Activated naive CD8-positive, alpha-beta T cell treated with anti-CD3 and anti-CD28 coated beads, Interleukin-2, amount 50 U/mL, for 24 hours (primary cell): ENCODE measurements at regions not wholly inside any gene's neighbourhood (a gene's known extent, or its start where the extent isn't known, plus 50 kb on each side); places are given as distances from the start of the nearest gene placed in this dataset.
A peak's percentile ranks its signal among the peaks of the same experiment; 100 is the strongest.
"Not testable (repeated sequence)": the region's sequence is repeated elsewhere in the genome, so short reads cannot be mapped to it uniquely, and the experiment has no call there.

Source experiments
- ATAC-seq: fragments of 150-1000 bp; cut with Tn5 transposase; one replicate; pipeline ENCODE4 v1.10.0; 2021
- DNase-seq: peaks from one replicate; pipeline ENCODE4 v3.0.0; 2021
- H3K27ac Mint-ChIP-seq: one replicate; pipeline ENCODE4 v1.8.0; 2021; ENCODE audit warnings: mild to moderate bottlenecking, mixed read lengths
- H3K27me3 Mint-ChIP-seq: one replicate; pipeline ENCODE4 v1.8.0; 2021; ENCODE audit warnings: mixed read lengths
- H3K36me3 Mint-ChIP-seq: one replicate; pipeline ENCODE4 v1.8.0; 2021; ENCODE audit warnings: low read depth, mixed read lengths
- H3K4me1 Mint-ChIP-seq: one replicate; pipeline ENCODE4 v1.8.0; 2021; ENCODE audit warnings: mixed read lengths
- H3K4me3 Mint-ChIP-seq: one replicate; pipeline ENCODE4 v1.8.0; 2021; ENCODE audit warnings: mild to moderate bottlenecking, moderate library complexity, mixed read lengths
- H3K9me3 Mint-ChIP-seq: one replicate; pipeline ENCODE4 v1.8.0; 2021; ENCODE audit warnings: mixed read lengths

DNA sequence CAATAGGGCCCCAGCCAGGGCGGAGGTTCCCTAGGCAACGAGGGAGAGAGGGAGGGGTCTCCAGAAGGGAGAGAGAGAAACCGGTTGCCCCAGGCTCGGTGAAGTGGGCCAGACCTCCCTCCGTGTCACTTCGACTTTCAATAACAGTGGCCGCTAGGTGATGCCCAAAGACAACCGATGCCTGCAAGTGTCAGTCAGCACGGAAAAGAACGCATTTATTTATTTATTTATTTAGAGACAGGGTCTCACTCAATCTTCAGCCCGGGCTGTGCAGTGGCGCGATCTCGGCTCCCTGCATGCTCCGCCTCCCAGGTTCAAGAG is 1504.1 kb upstream of the DEFB115 start:
- not testable (repeated sequence) for H3K4me1 Mint-ChIP-seq, H3K27ac Mint-ChIP-seq, H3K27me3 Mint-ChIP-seq, ATAC-seq, H3K4me3 Mint-ChIP-seq, DNase-seq, H3K36me3 Mint-ChIP-seq
- H3K9me3 Mint-ChIP-seq, result peaks cover 36% of the 10 kb centered on the region

DNA sequence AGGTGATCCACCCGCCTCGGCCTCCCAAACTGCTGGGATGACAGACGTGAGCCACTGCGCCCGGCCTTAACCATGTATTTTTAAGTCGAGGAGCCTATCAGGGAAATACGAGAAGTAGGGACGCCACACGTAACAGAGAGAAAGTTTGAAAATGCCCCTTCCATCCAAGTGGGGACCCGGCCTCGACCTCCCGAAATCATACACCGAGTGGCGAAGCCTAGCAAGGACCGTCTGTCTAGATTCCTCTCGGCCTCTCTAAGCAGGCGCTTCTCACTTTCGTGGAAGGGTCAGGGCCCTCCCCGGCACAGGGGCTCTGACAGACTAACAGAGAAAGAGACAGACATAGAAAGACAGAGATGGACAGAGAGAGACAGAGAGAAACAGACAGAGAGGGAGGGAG is 1503.6 kb upstream of the DEFB115 start:
- H3K9me3 Mint-ChIP-seq, result peaks cover 36% of the 10 kb centered on the region
- DNase-seq, H3K27me3 Mint-ChIP-seq, H3K27ac Mint-ChIP-seq, ATAC-seq, H3K4me1 Mint-ChIP-seq, H3K36me3 Mint-ChIP-seq, H3K4me3 Mint-ChIP-seq: not testable (repeated sequence)

DNA sequence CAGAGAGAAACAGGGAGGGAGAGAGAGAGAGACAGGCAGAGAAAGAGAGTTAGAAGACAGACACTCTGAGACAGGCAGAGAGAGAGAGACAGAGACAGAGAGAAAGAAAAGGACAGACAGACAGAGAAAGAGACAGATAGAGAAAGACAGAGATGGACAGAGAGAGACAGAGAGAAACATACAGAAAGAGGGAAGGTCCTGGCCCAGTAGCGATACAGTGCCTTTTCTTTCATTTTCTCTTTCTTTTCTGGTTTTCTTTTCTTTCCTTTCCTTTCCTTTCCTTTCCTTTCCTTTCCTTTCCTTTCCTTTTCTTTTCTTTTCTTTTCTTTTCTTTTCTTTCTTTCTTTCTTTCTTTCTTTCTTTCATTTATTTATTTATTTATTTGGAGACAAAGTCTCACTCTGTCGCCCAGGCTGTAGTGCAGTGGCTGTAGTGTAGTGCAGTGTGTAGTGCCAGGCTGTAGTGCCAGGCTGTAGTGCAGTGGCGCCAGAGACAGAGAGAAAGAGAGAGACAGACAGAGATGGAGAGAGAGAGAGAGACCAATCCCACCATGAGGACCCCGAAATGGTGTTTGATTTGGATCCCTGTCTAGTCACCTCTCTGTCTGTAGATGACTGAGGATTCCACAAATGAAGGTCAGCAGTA is 1501.5 kb upstream of the DEFB115 start:
- not testable (repeated sequence) for ATAC-seq, H3K36me3 Mint-ChIP-seq, H3K4me3 Mint-ChIP-seq, H3K4me1 Mint-ChIP-seq, DNase-seq, H3K27me3 Mint-ChIP-seq, H3K27ac Mint-ChIP-seq
- H3K9me3 Mint-ChIP-seq, result peaks cover 24% of the 10 kb centered on the region

DNA sequence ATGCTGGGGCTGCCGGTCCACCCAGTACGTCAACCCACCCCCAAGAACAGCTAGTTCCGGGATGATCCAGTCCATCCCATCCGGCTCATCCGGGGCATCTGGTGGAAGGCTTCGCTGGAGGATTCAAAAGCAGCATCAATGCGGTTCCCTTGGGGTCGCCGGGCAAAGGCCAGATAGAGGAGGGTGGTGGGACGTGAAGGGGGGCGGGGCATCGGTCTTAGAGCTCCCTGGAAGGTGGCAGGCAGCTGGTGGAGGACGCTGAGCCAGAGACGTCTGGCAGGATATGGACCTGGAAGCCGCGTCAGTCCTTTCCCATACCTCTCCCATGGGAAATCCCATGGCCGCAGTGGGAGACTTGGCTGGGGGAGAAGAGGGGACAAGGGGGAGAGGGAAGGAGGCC is 1500.8 kb upstream of the DEFB115 start:
- no peak for ATAC-seq
- Mint-ChIP-seq H3K4me3 (no peak overlapping the region), H3K4me1 (no peaks in the 10 kb centered on the region), H3K27ac (no peak overlapping the region), H3K36me3 (no peaks in the 10 kb centered on the region), H3K9me3 (peaks cover 20% of the 10 kb centered on the region), H3K27me3 (peaks cover 3% of the 10 kb centered on the region)
- DNase-seq, result no peak

DNA sequence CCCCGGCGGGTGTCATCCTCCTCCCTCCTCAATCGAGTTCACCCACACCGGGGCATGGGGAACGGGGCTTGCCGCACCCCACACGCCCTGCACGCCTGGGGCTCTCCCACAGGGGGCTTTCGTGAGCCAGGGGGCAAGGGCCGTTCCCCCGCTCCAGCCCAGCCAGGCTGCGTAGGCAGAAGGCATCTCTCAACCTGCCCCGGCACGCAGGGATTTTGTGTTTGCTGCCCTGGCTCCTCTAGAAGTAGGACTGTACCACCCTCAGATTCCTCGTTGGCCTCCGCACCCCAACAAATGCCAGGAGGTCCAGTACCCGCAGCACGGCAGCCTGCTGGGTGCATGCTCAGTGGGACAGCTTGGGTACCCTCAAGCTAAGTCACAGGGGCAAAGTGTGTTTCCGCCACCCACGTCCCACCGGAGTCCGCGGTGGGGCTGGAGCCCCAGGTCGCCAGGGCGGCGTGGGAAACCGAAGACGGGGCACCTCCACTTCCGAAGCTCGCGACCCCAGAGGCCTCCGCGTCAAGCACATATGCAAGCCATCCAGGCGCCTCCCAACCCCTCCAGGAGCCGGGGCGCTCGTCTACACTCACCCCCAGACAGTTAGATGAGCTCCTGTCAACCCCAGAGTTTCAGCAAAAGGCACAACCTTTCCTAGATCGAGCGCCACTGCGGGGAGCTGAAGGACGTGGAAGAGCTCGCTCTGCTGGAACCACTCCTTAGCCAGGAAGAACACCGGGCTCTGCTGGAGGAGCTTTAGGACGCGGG is 1495.7 kb upstream of the DEFB115 start:
- not testable (repeated sequence) for H3K36me3 Mint-ChIP-seq, DNase-seq, H3K9me3 Mint-ChIP-seq, H3K4me3 Mint-ChIP-seq, H3K27ac Mint-ChIP-seq, H3K27me3 Mint-ChIP-seq, H3K4me1 Mint-ChIP-seq, ATAC-seq

DNA sequence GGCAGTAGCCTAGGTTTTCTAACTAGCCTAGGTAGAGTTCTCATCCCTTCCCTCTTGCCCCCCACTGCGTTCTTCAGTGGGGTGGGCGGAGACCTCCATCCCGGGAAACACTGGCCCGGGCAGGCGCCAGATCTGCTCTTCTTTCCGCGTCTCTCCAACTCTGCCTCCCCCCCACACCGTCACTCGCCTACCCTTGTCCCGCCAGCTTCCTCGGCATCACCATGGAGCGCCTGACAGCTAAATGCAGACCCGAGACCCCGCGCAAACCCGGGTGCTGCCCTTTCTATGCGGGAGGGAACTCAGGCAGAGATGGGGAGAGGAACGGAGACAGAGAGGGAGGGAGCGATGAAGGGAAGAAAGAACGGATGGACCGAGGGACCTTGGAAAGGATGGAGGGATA is 1494.8 kb upstream of the DEFB115 start:
- H3K27me3 Mint-ChIP-seq, result peaks cover 2% of the 10 kb centered on the region
- no peak for DNase-seq

DNA sequence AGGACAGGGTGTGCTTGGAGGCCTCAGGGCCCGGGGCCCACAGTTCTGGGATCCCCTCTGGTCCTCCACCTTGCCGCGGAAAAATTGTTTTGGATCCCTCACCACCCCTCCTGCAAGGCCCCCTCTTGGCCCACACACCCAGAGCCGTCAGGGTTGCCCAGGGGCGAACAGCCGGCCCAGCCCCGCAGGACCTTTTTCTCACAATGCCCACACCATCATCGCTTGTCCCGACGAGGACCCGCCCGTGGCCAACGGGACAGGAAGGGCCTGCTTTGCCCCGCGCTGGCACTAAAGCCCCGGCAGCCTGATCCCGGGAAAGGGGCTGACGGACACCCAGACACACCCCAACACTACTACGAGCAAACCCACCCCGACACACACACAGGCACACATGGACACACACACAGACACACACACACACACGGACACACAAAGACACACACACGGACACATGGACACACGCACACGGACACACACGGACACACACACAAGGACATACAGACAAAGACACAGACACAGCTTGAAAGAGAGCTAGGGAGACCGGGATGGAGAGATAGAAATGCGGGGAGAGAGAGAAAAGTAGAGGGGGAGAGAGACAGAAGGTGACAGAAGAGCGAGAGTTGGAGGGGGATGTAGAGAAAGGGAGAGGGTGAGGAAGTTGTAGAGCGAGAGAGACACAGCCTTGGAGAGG is 1493.5 kb upstream of the DEFB115 start:
- no peak for ATAC-seq
- Mint-ChIP-seq H3K27ac (no peak overlapping the region), H3K4me1 (no peaks in the 10 kb centered on the region)

More for the DNA sequence above, 1494.8 kb upstream of the DEFB115 start:
- H3K36me3 Mint-ChIP-seq, result no peaks in the 10 kb centered on the region
- no peak for ATAC-seq
- peaks cover 8% of the 10 kb centered on the region for H3K9me3 Mint-ChIP-seq
- H3K4me1 Mint-ChIP-seq, result no peaks in the 10 kb centered on the region
- no peak overlapping the region for H3K27ac Mint-ChIP-seq
- H3K4me3 Mint-ChIP-seq, result no peak overlapping the region

DNA sequence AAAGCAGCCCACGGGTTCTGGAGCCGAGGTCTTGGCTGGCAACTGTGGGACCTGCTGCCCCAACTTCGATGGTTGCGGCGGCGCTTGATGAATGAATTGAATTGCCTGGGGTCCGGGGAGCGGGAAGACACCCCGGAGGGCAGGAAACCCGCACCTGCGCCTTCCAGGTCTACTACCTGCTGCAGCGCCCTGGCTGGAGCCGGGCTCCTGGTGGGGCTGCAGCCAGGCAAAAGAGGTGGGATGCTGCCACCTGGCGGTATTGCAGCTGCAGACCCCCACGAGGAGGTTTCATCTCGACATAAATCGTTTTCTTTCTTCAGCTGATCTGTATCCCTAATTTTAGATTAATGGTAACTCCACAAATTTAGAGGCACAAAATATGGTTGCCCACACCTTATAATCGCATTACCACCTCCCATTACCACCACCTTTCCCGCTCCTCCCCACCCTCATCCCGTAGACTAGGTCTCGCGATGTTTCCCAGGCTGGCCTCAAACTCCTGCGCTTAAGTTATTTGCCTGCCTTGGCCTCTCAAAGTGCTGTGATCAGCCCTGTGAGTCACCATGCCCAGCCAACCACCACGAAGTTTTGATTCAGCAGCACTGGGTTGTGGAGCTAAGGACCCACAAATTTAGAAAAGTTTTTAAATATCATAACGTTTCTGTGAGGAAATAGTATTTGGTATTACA is 1492.4 kb upstream of the DEFB115 start:
- H3K9me3 Mint-ChIP-seq, result peaks cover 14% of the 10 kb centered on the region
- H3K27ac Mint-ChIP-seq, H3K4me1 Mint-ChIP-seq, ATAC-seq, H3K27me3 Mint-ChIP-seq, H3K4me3 Mint-ChIP-seq, H3K36me3 Mint-ChIP-seq: not testable (repeated sequence)
- DNase-seq, result peak; percentile 25

More for the DNA sequence above, 1493.5 kb upstream of the DEFB115 start:
- Mint-ChIP-seq H3K27me3 (peaks cover 2% of the 10 kb centered on the region), H3K9me3 (peaks cover 11% of the 10 kb centered on the region), H3K36me3 (no peaks in the 10 kb centered on the region), H3K4me3 (no peak overlapping the region)
- DNase-seq, result no peak

DNA sequence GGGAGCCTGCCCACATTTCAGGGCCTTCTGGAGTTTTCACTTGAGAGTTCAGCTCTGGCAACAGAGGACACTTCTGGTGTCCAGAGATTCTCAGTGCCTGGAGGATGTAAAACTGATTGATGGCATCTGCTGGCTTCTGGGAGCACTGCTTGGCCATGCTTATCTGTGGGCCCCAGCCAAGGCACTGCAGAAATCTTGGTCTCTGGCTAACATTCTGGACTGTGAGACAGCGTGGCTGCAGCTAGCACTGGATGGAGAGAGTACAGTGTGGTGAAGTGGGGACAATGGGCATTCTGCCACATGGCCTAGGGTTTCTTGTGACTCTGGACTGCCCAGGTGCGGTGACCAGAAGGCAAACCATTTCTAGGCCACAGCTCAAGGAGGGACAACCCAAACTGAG is 1479.4 kb upstream of the DEFB115 start:
- not testable (repeated sequence) for H3K4me3 Mint-ChIP-seq, DNase-seq, H3K4me1 Mint-ChIP-seq, H3K27me3 Mint-ChIP-seq, H3K27ac Mint-ChIP-seq, H3K36me3 Mint-ChIP-seq, ATAC-seq
- peaks cover 27% of the 10 kb centered on the region for H3K9me3 Mint-ChIP-seq

DNA sequence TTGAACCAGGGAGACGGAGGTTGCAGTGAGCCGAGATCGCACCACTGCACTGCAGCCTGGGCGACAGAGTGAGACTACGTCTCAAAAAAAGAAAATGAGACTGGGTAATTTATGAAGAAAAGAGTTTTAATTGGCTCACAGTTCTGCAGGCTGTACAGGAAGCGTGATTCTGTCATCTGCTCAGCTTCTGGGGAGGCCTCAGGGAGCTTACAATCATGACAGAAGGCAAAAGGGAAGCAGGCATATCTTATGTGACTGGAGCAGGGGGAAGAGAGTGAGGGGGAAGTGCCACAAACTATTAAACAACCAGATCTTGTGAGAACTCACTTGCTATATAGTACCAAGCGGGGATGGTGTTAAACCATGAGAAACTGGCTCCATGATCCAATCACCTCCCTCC is 1476.2 kb upstream of the DEFB115 start:
- ATAC-seq, H3K4me3 Mint-ChIP-seq, H3K4me1 Mint-ChIP-seq, H3K36me3 Mint-ChIP-seq, DNase-seq, H3K27me3 Mint-ChIP-seq, H3K27ac Mint-ChIP-seq: not testable (repeated sequence)
- peaks cover 34% of the 10 kb centered on the region for H3K9me3 Mint-ChIP-seq

DNA sequence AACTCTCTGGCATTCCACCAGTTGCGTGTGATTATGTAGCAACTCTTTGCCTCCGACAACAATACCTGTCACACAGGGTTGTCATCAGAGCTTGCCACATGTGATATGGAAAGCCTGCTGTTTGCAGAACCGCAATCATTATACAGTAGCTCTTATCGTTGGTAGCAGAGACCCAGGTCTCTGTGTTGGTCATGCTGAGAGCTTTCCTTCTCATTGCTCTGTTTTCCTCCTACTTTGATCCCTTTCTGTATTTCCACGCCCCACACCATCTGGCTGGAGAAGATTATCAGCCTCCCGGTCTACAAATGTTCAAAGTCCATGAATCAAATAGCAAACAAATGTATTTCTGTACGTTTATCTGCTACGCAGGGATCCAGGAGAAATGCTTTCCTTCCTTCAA is 1475.6 kb upstream of the DEFB115 start:
- H3K27ac Mint-ChIP-seq, H3K4me3 Mint-ChIP-seq, H3K36me3 Mint-ChIP-seq: not testable (repeated sequence)

DNA sequence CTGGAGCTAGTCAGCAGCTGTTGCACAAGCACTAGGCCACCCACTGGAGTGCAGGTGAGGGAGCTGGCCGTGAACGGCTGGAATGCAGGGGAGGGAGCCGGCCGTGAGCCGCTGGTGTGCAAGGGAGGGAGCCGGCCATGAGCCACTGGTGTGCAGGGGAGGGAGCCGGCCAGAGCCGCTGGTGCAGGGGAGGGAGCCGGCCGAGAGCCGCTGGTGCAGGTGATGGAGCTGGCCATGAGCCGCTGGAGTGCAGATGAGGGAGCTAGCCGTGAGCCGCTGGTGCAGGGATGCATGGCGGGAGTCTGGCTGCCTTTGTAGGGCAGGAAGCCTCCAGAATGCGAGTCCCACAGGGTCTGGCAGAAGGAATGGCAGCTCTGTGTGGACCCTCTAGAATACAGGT is 1470.0 kb upstream of the DEFB115 start:
- H3K27me3 Mint-ChIP-seq, H3K27ac Mint-ChIP-seq, ATAC-seq, DNase-seq, H3K36me3 Mint-ChIP-seq, H3K4me1 Mint-ChIP-seq, H3K4me3 Mint-ChIP-seq: not testable (repeated sequence)
- peaks cover 13% of the 10 kb centered on the region for H3K9me3 Mint-ChIP-seq

More for the DNA sequence above, 1475.6 kb upstream of the DEFB115 start:
- DNase-seq, H3K27me3 Mint-ChIP-seq, ATAC-seq, H3K4me1 Mint-ChIP-seq: not testable (repeated sequence)
- peaks cover 34% of the 10 kb centered on the region for H3K9me3 Mint-ChIP-seq

DNA sequence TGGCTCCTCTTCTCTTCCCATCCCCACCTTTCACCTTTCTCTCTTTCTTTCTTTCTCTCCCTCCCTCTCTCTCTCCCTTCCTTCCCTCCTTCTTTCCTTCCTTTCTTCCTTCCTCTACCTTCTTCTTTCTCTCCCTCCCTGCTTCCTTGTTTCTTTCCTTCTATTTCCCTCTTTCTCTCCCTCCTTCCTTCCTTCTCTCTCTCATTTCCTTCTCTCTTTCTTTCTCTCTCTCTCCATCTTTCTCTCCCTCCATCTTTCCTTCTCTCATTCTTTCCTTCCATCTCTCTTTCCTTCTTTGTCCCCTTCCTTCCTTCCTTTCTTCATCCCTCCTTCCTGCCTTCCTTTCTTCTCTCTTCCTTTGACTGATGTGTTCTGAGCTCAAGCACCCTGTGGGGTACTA is 1467.0 kb upstream of the DEFB115 start:
- Mint-ChIP-seq H3K4me1 (no peaks in the 10 kb centered on the region), H3K27ac (no peak overlapping the region), H3K4me3 (no peak overlapping the region), H3K27me3 (no peaks in the 10 kb centered on the region), H3K36me3 (no peaks in the 10 kb centered on the region), H3K9me3 (peaks cover 13% of the 10 kb centered on the region)
- DNase-seq, result no peak
- ATAC-seq, result no peak

DNA sequence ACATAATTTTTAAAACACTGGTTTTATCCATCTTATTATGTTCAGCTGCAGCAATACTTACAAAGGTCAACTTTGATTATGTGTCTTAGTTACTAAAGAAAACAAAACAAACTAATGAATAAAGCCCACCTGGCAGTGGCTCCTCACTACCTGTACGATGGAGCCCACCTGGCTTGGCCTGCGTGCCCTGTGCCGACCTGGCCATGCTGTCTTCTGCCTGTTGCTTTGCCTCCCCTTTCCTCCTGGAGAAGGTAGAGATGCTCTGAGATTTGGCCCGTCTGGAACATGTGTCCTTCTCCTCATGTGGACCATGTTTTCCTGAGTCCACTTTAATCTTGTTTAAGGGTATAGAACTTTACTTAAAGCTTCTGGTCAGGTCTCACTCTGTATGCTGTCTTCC is 1426.0 kb upstream of the DEFB115 start:
- H3K27me3 Mint-ChIP-seq, H3K4me3 Mint-ChIP-seq, ATAC-seq, H3K27ac Mint-ChIP-seq, H3K4me1 Mint-ChIP-seq, DNase-seq, H3K36me3 Mint-ChIP-seq: not testable (repeated sequence)
- H3K9me3 Mint-ChIP-seq, result peaks cover 13% of the 10 kb centered on the region

DNA sequence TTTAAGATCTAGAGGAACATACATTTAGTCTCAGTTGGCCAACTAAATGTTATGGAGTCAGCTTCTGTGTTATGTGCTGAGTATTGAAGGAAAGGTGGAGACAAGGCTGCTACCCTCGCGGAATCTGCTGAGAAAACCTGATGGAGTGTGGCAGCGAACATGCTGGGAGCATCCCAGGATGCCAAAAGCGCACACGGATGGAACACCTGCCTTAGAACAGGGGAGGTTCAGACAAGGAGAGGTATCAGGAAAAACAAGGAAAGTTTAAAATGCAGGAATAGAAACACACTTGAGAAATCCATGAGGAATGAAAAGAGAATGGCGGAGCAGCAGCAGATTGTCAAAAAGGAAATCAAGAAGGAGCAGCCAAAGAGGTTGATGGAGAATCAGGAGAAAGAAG is 1389.5 kb upstream of the DEFB115 start:
- H3K27ac Mint-ChIP-seq, H3K4me1 Mint-ChIP-seq, H3K4me3 Mint-ChIP-seq, DNase-seq, H3K27me3 Mint-ChIP-seq, H3K36me3 Mint-ChIP-seq, ATAC-seq: not testable (repeated sequence)
- H3K9me3 Mint-ChIP-seq, result peaks cover 19% of the 10 kb centered on the region
